ENCODE measurements at regions not wholly inside any gene's neighbourhood (a gene's known extent, or its start where the extent isn't known, plus 50 kb on each side); places are given as distances from the start of the nearest gene placed in this dataset.

DNA sequence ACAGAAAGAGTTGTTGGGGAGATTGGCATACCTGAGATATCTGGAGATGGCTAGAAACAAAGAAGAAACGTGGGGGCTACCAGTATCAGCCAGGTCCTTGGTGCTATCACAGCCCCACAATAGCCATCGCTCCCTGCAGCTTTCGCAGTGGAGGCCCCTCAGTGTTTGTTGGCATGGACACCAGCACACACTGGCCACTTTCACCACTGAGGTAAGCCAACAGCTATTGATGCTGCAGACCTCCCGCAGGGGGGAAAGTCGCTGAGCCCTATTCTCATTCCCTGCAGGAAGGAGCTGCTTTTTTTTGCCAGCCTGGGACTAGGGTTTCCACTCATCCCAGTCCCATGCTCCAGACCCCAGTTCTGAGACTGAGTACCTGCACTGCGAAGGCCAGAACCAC is 879.2 kb upstream of the IGFBP7 start:
- no peak for TF ChIP-seq BACH2 (CRISPR knock-in tag; IDR thresholded peaks at IDR 0.05; ENCODE audit: borderline replicate concordance)
- no peak for TF ChIP-seq RARB (CRISPR knock-in tag; IDR thresholded peaks at IDR 0.05)
- no peak for TF ChIP-seq OSR1 (CRISPR knock-in tag; IDR thresholded peaks at IDR 0.05)
- TF ChIP-seq ZFP30 (CRISPR knock-in tag; IDR thresholded peaks at IDR 0.05), result no peak
- TF ChIP-seq GLIS3 (CRISPR knock-in tag; IDR thresholded peaks at IDR 0.05), result no peak

Measured in SK-N-SH treated with all-trans-retinoic acid at 6 μM for 48 hours (cell line).